Heart left ventricle (tissue), 16 donors: ENCODE measurements at regions not wholly inside any gene's neighbourhood (a gene's known extent, or its start where the extent isn't known, plus 50 kb on each side); places are given as distances from the start of the nearest gene placed in this dataset.

Source experiments
- ATAC-seq, 4 donors: fragments of 200-7000 bp; cut with Tn5 transposase; one replicate each; pipeline ENCODE4 v1.9.1; 2020 to 2022; ENCODE audit warnings: moderate library complexity in 4 of 4, mild to moderate bottlenecking in 3 of 4, moderate number of reproducible peaks in 1 of 4
- DNase-seq, 5 donors: peaks; one replicate each; pipeline ENCODE4 v3.0.0-alpha.2; 2020
- H3K27ac ChIP-seq, 12 donors: fragments of 200-600 bp; sonication (generic) in 4 of 12; one replicate each; pipeline versions ENCODE4 v1.5.0 to v1.8.0; 2016 to 2022; ENCODE audit warnings: mild to moderate bottlenecking in 2 of 12
- H3K27me3 ChIP-seq, 9 donors: fragments of 200-600 bp; sonication (generic) in 2 of 9; one replicate each; pipeline versions ENCODE4 v1.5.1 to v1.8.0; 2016 to 2022; ENCODE audit warnings: mild to moderate bottlenecking in 3 of 9
- H3K36me3 ChIP-seq, 9 donors: fragments of 200-600 bp; sonication (generic) in 2 of 9; one replicate each; pipeline versions ENCODE4 v1.5.0 to v1.8.0; 2018 to 2022; ENCODE audit warnings: mild to moderate bottlenecking in 2 of 9
- H3K4me1 ChIP-seq, 12 donors: fragments of 200-600 bp; sonication (generic) in 4 of 12; one replicate each; pipeline versions ENCODE4 v1.5.0 to v1.8.0; 2016 to 2022; ENCODE audit warnings: mild to moderate bottlenecking in 3 of 12
- H3K4me3 ChIP-seq, 12 donors: fragments of 200-600 bp; sonication (generic) in 4 of 12; one replicate each; pipeline versions ENCODE4 v1.5.0 to v1.8.0; 2017 to 2022; ENCODE audit warnings: mild to moderate bottlenecking in 9 of 12, moderate library complexity in 4 of 12
- H3K9me3 ChIP-seq, 12 donors: fragments of 200-600 bp; sonication (generic) in 4 of 12; one replicate each; pipeline versions ENCODE4 v1.5.0 to v1.8.0; 2016 to 2022; ENCODE audit warnings: mild to moderate bottlenecking in 1 of 12
- POLR2A ChIP-seq, 2 donors: fragments of 450-650 bp; IDR thresholded peaks; one replicate each; pipeline ENCODE4 v1.6.1; 2017; ENCODE audit warnings: antibody characterized with exemption in 2 of 2, mild to moderate bottlenecking in 2 of 2, moderate library complexity in 2 of 2
- WGBS, 4 donors: extraction: QIAGEN DNeasy Blood & Tissue Kit in 2 of 4; methylation state at CpG; one replicate each; pipeline versions ENCODE4 v1.1.5 to v1.1.7; 2013 to 2018; 5-methylcytosine and 5-hydroxymethylcytosine counted together
- intact Hi-C, 10 donors: fragments of 100-400 bp; cut with DNase I; formaldehyde crosslinking; loops; one replicate each; pipeline versions ENCODE4 v1.11.1 to v1.14.2; 2022
- TF ChIP-seq, protein P1 (sequence below), 12 donors: fragments of 200-600 bp; sonication (generic) in 4 of 12; IDR thresholded peaks; one replicate each; pipeline versions ENCODE4 v1.5.0 to v1.8.0; 2018 to 2022; ENCODE audit warnings: antibody characterized with exemption in 12 of 12, mild to moderate bottlenecking in 5 of 12
- donor health status: ischemic (EF 13 %, LVEDD 7.1; RV severe dilation, severe dysfunction).
- donor health status: healthy with polysubstance abuse.
- donor health status: DM: no; HTN: yes; CAD: no.
- donor health status: DM: no; HTN: no; CAD: no.
- donor health status: ischemic (EF 25% LVEDD 6.9; RV normal size, moderate dysfunction).
- donor health status: ischemic (EF 25% LVEDD 5.7; RV mildly dilated, moderate dysfunction).
- donor health status: healthy.
- donor health status: DM: yes; HTN: yes; CAD: no.
- donor health status: ischemic (EF 35%, LVEDD 5.7; RV mildly dilated, moderate dysfunction).
- donor health status: nonischemic (EF 11% LVEDD 7.7; RV severe dilation, severe dysfunction).
- donor health status: DM: yes; HTN: yes; CAD: no.
- donor health status: PGD.
- donor health status: ischemic (EF 29% LVEDD 5.4; RV normal size, mild dysfunction).
- donor health status: nonischemic (EF 23%, LVEDD 6.1; RV moderate dilation, normal function).

DNA sequence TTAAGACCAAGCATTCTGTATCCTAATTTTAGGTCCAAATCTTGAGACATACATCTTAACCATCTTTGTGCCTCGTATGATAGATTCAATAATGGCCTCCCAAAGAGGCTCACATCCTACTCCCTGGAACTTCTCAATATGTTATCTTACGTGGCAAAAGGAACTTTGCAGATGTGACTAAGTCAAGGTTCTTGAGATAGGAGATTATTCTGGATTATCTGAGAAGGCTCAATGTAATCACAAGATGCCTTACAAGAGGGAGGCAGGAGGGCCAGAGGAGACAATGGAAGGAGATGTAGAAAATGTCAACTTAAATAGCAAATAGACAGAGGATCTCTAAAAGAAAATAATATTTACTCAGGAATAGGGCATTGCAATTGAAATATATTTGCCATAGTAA lies 548.9 kb downstream of the MATN1 start:
- Histone ChIP-seq H3K36me3 (no peaks in the 10 kb centered on the region), H3K9me3 (peaks cover 0 to 11% (median 0%) of the 10 kb centered on the region in 12 donors), H3K4me3 (no peak overlapping the region), H3K27ac (no peak overlapping the region), H3K27me3 (peaks cover 0 to 9% (median 0%) of the 10 kb centered on the region in 9 donors), H3K4me1 (peaks cover 0 to 5% (median 0%) of the 10 kb centered on the region in 12 donors)
- DNase-seq = no peak
- no peak for ATAC-seq
- TF ChIP-seq, protein P1, sequence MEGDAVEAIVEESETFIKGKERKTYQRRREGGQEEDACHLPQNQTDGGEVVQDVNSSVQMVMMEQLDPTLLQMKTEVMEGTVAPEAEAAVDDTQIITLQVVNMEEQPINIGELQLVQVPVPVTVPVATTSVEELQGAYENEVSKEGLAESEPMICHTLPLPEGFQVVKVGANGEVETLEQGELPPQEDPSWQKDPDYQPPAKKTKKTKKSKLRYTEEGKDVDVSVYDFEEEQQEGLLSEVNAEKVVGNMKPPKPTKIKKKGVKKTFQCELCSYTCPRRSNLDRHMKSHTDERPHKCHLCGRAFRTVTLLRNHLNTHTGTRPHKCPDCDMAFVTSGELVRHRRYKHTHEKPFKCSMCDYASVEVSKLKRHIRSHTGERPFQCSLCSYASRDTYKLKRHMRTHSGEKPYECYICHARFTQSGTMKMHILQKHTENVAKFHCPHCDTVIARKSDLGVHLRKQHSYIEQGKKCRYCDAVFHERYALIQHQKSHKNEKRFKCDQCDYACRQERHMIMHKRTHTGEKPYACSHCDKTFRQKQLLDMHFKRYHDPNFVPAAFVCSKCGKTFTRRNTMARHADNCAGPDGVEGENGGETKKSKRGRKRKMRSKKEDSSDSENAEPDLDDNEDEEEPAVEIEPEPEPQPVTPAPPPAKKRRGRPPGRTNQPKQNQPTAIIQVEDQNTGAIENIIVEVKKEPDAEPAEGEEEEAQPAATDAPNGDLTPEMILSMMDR (IDR thresholded peaks at IDR 0.05) = no peak
- TF ChIP-seq POLR2A (IDR thresholded peaks at IDR 0.05) = no peak
- 42 to 64% (median 54%) methylated on average over 2 of the region's 2 CpGs for WGBS, 4 donors
- intact Hi-C loops = no loop called here

DNA sequence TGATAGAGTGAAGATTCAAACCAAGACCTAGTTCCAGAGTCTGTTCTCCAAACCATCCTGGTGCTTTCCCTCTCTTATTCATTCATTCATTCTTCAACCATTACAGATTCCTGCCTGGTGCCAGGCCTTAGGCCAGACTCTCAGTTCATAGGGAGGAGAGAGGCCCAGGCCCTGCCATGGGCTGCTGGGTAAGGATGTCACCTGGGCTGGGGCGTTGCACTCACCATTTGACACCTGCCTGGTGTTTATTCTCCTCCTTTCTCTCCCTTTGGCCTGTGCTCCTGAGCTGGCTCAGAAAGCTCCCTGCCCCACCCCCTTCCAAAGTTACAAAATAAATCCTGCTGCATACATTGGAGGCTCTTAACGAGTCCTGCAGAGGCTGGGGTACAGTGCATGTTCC lies 549.8 kb downstream of the MATN1 start:
- Histone ChIP-seq H3K4me1 (peaks cover 0 to 5% (median 0%) of the 10 kb centered on the region in 12 donors), H3K27ac (no peak overlapping the region), H3K4me3 (no peak overlapping the region), H3K36me3 (no peaks in the 10 kb centered on the region), H3K9me3 (peaks cover 0 to 8% (median 0%) of the 10 kb centered on the region in 12 donors), H3K27me3 (peaks cover 0 to 9% (median under 1%) of the 10 kb centered on the region in 9 donors)
- TF ChIP-seq, protein P1 (IDR thresholded peaks at IDR 0.05) = no peak
- TF ChIP-seq POLR2A (IDR thresholded peaks at IDR 0.05) = no peak
- DNase-seq = no peak
- intact Hi-C loops = no loop called here
- ATAC-seq = no peak
- WGBS, 4 donors = 33 to 48% (median 34%) methylated on average over 2 of the region's 2 CpGs

DNA sequence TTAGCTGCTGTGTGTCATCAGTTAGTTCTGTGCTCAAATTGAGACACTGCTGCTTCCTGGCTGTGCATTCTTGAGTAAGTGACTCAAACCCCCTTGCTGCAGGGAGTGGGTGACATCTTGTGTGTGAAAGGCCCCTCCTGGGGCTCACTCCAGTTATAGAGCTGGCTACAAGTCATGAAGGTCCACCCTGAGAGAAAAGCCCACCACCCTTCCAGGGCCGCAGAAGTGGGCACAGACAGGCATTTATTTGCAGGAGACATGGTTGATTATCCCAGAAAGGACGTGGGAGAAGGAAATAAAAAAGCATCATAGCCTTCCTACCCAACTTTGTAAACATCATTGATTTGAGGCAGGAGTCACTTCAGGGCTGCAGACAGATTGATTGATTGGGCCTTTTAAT lies 550.6 kb downstream of the MATN1 start:
- Histone ChIP-seq H3K27ac (no peak overlapping the region), H3K9me3 (peaks cover 0 to under 1% (median 0%) of the 10 kb centered on the region in 12 donors), H3K27me3 (peaks cover 0 to 15% (median 3%) of the 10 kb centered on the region in 9 donors), H3K4me3 (no peak overlapping the region), H3K36me3 (no peaks in the 10 kb centered on the region), H3K4me1 (peaks cover 0 to 5% (median 0%) of the 10 kb centered on the region in 12 donors)
- DNase-seq (no peak), ATAC-seq (no peak)
- WGBS, 4 donors = 64 to 89% (median 84%) methylated on average over 2 of the region's 2 CpGs
- intact Hi-C loops = no loop called here
- no peak for TF ChIP-seq POLR2A (IDR thresholded peaks at IDR 0.05)
- TF ChIP-seq, protein P1 (IDR thresholded peaks at IDR 0.05) = no peak

DNA sequence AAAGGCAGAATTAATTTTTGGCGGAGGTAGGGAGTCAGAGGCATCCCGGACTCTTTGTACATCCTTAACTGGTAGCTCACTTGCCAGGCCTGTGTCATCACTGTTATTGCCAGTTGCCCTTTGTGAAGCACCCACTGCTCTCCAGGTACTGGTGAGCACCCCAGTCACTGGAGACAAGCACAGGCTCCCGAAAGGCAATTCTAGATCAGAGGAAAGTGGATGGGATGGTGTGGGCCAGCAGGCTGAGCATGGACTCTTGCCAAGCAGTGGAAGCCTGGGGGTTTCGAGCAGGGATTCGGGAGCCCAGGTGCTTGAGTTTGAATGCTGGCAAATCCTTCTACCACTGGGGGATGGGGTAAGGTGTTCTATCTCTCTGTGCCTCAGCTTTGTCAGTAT lies 551.1 kb downstream of the MATN1 start:
- Histone ChIP-seq H3K36me3 (no peaks in the 10 kb centered on the region), H3K9me3 (no peaks in the 10 kb centered on the region), H3K27ac (no peak overlapping the region), H3K27me3 (peaks cover 0 to 19% (median 2%) of the 10 kb centered on the region in 9 donors), H3K4me3 (no peak overlapping the region), H3K4me1 (peaks cover 0 to 5% (median 0%) of the 10 kb centered on the region in 12 donors)
- ATAC-seq (no peak), DNase-seq (no peak)
- no peak for TF ChIP-seq POLR2A (IDR thresholded peaks at IDR 0.05)
- TF ChIP-seq, protein P1 (IDR thresholded peaks at IDR 0.05) = no peak
- intact Hi-C loops = no loop called here
- WGBS, 4 donors = 77 to 94% (median 90%) methylated on average over 5 of the region's 5 CpGs
